CD14-positive monocyte (primary cell): ENCODE measurements at regions not wholly inside any gene's neighbourhood (a gene's known extent, or its start where the extent isn't known, plus 50 kb on each side); places are given as distances from the start of the nearest gene placed in this dataset.

Source experiments
- DNase-seq, 3 donors: peaks; one replicate each; pipeline ENCODE4 v3.0.0-alpha.2; 2011 to 2022
- H2AFZ ChIP-seq: 2 replicates; pipeline ENCODE4 v1.6.0; 2012; ENCODE audit warnings: mild to moderate bottlenecking, low read depth, low read length, inconsistent platforms; ENCODE audit not compliant: insufficient read depth, poor library complexity, severe bottlenecking
- H3K27ac ChIP-seq, 2 donors: 1 replicate in 1 of 2; 2 replicates in 1 of 2; pipeline ENCODE4 v1.5.1; 2012 to 2013; ENCODE audit warnings: low read length in 2 of 2, control low read depth in 1 of 2, inconsistent platforms in 1 of 2, low read depth in 1 of 2, mild to moderate bottlenecking in 1 of 2
- H3K27me3 ChIP-seq, 2 donors: one replicate each; pipeline versions ENCODE4 v1.6.0 to v1.6.1; 2011 to 2013; ENCODE audit warnings: low read length in 2 of 2; ENCODE audit not compliant: control insufficient read depth in 2 of 2, insufficient read depth in 2 of 2
- H3K36me3 ChIP-seq, 2 donors: replicated peaks in 1 of 2; 1 replicate in 1 of 2; 2 replicates in 1 of 2; pipeline versions ENCODE4 v1.5.1 to v1.6.1; 2012 to 2013; ENCODE audit warnings: low read length in 2 of 2, control low read depth in 1 of 2, inconsistent platforms in 1 of 2, mild to moderate bottlenecking in 1 of 2; ENCODE audit not compliant: insufficient read depth in 2 of 2, control insufficient read depth in 1 of 2
- H3K4me1 ChIP-seq, 2 donors: 1 replicate in 1 of 2; 2 replicates in 1 of 2; pipeline versions ENCODE4 v1.5.1 to v1.6.1; 2012 to 2013; ENCODE audit warnings: low read length in 2 of 2, control low read depth in 1 of 2, inconsistent platforms in 1 of 2, mild to moderate bottlenecking in 1 of 2, moderate library complexity in 1 of 2; ENCODE audit not compliant: insufficient read depth in 2 of 2, control insufficient read depth in 1 of 2
- H3K4me2 ChIP-seq: replicated peaks from 2 replicates; pipeline ENCODE3; 2012; ENCODE audit warnings: low read length, moderate library complexity, mild to moderate bottlenecking; ENCODE audit not compliant: poor library complexity, severe bottlenecking; ENCODE audit errors: extremely low read depth
- H3K4me3 ChIP-seq, 3 experiments: fragments of 200-600 bp in 1 of 3; sonication (generic) in 1 of 3; replicated peaks in 1 of 3; 1 replicate in 2 of 3; 2 replicates in 1 of 3; pipeline ENCODE4 v1.5.1; 2011 to 2013; ENCODE audit warnings: low read length in 3 of 3, mild to moderate bottlenecking in 3 of 3, control low read depth in 2 of 3, low read depth in 2 of 3, inconsistent platforms in 1 of 3, moderate library complexity in 1 of 3
- H3K79me2 ChIP-seq: 2 replicates; pipeline ENCODE4 v1.6.0; 2012; ENCODE audit warnings: mild to moderate bottlenecking, control low read depth, inconsistent platforms, low read length, moderate library complexity; ENCODE audit not compliant: insufficient read depth
- H3K9ac ChIP-seq: 2 replicates; pipeline ENCODE4 v1.6.0; 2017; ENCODE audit warnings: low read length, mild to moderate bottlenecking; ENCODE audit not compliant: insufficient read depth, poor library complexity, severe bottlenecking
- H3K9me3 ChIP-seq, 2 donors: replicated peaks in 1 of 2; 1 replicate in 1 of 2; 2 replicates in 1 of 2; pipeline versions ENCODE4 v1.5.1 to v1.6.1; 2012 to 2013; ENCODE audit warnings: low read length in 2 of 2, control low read depth in 1 of 2; ENCODE audit not compliant: control insufficient read depth in 1 of 2, insufficient read depth in 1 of 2
- H4K20me1 ChIP-seq: 2 replicates; pipeline ENCODE4 v1.6.0; 2012; ENCODE audit warnings: mild to moderate bottlenecking, low read length, control low read depth, moderate library complexity; ENCODE audit not compliant: insufficient read depth
- H3K27ac Mint-ChIP-seq, 7 donors: one replicate each; pipeline ENCODE4 v1.8.0; 2020; ENCODE audit warnings: mild to moderate bottlenecking in 7 of 7, mixed read lengths in 7 of 7, moderate library complexity in 6 of 7, inconsistent platforms in 2 of 7
- H3K27me3 Mint-ChIP-seq, 3 donors: one replicate each; pipeline ENCODE4 v1.8.0; 2021 to 2022; ENCODE audit warnings: low read depth in 3 of 3, mild to moderate bottlenecking in 3 of 3, mixed read lengths in 3 of 3, moderate library complexity in 3 of 3, inconsistent platforms in 1 of 3
- H3K36me3 Mint-ChIP-seq, 2 donors: one replicate each; pipeline ENCODE4 v1.8.0; 2020; ENCODE audit warnings: mixed read lengths in 2 of 2, inconsistent platforms in 1 of 2, mild to moderate bottlenecking in 1 of 2
- H3K4me1 Mint-ChIP-seq: one replicate; pipeline ENCODE4 v1.8.0; 2020; ENCODE audit warnings: mild to moderate bottlenecking, mixed read lengths
- H3K4me3 Mint-ChIP-seq, 2 donors: one replicate each; pipeline ENCODE4 v1.8.0; 2020; ENCODE audit warnings: mild to moderate bottlenecking in 2 of 2, mixed read lengths in 2 of 2, moderate library complexity in 1 of 2
- H3K9me3 Mint-ChIP-seq, 7 donors: one replicate each; pipeline ENCODE4 v1.8.0; 2020 to 2022; ENCODE audit warnings: mixed read lengths in 7 of 7, mild to moderate bottlenecking in 6 of 7, moderate library complexity in 6 of 7, inconsistent platforms in 2 of 7
- WGBS: methylation state at CpG from one replicate; pipeline ENCODE4 v1.1.5; 2013; ENCODE audit warnings: missing lambda C conversion rate; ENCODE audit not compliant: insufficient coverage; 5-methylcytosine and 5-hydroxymethylcytosine counted together
- intact Hi-C, 2 donors: fragments of 100-400 bp; cut with micrococcal nuclease; formaldehyde crosslinking; loops; one replicate each; pipeline versions ENCODE4 v1.15.0 to v1.15.1; 2023
- TF ChIP-seq, protein P1 (sequence below): fragments of 200-600 bp; IDR thresholded peaks from one replicate; pipeline ENCODE4 v1.8.0; 2022; ENCODE audit warnings: antibody characterized with exemption, mild to moderate bottlenecking

- no peak for DNase-seq
- H4K20me1 ChIP-seq, result no peaks in the 10 kb centered on the region
- H3K36me3 ChIP-seq, result no peaks in the 10 kb centered on the region
- peaks cover 0 to 9% of the 10 kb centered on the region in 2 donors for H3K9me3 ChIP-seq
- H3K4me1 Mint-ChIP-seq, result no peaks in the 10 kb centered on the region
- peaks cover 0 to 13% (median 5%) of the 10 kb centered on the region in 7 donors for H3K9me3 Mint-ChIP-seq
- H3K36me3 Mint-ChIP-seq, result no peaks in the 10 kb centered on the region
- H3K4me1 ChIP-seq, result no peaks in the 10 kb centered on the region
- no peaks in the 10 kb centered on the region for H3K27me3 ChIP-seq
- no peaks in the 10 kb centered on the region for H3K79me2 ChIP-seq
- intact Hi-C loops, result no loop called here
- no peak overlapping the region for H3K27ac ChIP-seq
- TF ChIP-seq, protein P1, sequence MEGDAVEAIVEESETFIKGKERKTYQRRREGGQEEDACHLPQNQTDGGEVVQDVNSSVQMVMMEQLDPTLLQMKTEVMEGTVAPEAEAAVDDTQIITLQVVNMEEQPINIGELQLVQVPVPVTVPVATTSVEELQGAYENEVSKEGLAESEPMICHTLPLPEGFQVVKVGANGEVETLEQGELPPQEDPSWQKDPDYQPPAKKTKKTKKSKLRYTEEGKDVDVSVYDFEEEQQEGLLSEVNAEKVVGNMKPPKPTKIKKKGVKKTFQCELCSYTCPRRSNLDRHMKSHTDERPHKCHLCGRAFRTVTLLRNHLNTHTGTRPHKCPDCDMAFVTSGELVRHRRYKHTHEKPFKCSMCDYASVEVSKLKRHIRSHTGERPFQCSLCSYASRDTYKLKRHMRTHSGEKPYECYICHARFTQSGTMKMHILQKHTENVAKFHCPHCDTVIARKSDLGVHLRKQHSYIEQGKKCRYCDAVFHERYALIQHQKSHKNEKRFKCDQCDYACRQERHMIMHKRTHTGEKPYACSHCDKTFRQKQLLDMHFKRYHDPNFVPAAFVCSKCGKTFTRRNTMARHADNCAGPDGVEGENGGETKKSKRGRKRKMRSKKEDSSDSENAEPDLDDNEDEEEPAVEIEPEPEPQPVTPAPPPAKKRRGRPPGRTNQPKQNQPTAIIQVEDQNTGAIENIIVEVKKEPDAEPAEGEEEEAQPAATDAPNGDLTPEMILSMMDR, result no peak
- no peak overlapping the region for H3K4me3 Mint-ChIP-seq
- H3K27ac Mint-ChIP-seq, result no peak overlapping the region
- no peak overlapping the region for H3K4me3 ChIP-seq
- H3K4me2 ChIP-seq, result no peak overlapping the region
- 93% methylated on average over 3 of the region's 3 CpGs for WGBS
- no peak overlapping the region for H2AFZ ChIP-seq
- peaks cover 4 to 8% (median 5%) of the 10 kb centered on the region in 3 donors for H3K27me3 Mint-ChIP-seq
- H3K9ac ChIP-seq, result no peak overlapping the region
Measured at GRCh38 chr3:10632741-10633140, 127.4 kb upstream of the ATP2B2 start.

DNA sequence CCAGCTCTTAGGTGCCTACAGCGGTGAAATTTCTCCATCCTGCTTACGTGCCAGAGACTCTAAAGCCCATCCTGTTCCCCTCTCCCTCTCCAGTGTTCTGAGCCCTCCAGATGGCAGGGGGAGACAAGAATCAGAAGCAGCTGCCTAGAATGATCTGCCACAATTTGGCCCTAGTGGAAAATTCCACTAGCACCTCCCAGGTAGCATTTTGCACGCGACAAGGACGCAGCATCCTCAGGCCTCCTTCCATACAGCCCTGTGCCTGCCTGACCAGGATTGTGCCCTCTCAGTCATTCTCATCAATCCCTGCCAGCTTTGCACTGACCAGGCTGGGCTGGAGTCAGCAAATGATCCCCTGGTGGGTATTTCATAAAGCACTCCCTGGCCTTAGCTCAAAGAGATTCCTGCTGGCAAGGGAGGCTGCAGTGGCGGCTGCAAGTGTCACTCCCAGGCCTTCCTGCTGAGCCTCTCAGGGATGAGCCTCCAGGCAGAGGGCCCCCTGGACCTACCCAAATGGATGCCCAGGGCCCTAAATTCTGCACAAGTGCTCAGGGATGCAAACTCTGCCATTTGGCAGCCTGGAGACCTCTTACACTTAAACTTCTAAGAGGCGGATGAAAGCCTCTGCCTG, 130.2 kb upstream of the ATP2B2 start:
- Histone ChIP-seq H3K9ac (no peak overlapping the region), H3K4me3 (no peak overlapping the region), H3K4me1 (no peaks in the 10 kb centered on the region), H3K9me3 (peaks cover 0 to 9% of the 10 kb centered on the region in 2 donors), H2AFZ (no peak overlapping the region), H3K27ac (no peak overlapping the region), H3K4me2 (no peak overlapping the region), H3K36me3 (no peaks in the 10 kb centered on the region), H4K20me1 (no peaks in the 10 kb centered on the region), H3K27me3 (no peaks in the 10 kb centered on the region), H3K79me2 (no peaks in the 10 kb centered on the region)
- Mint-ChIP-seq H3K27me3 (peaks cover 5 to 13% (median 8%) of the 10 kb centered on the region in 3 donors), H3K4me1 (no peaks in the 10 kb centered on the region), H3K36me3 (no peaks in the 10 kb centered on the region), H3K4me3 (no peak overlapping the region), H3K9me3 (peaks cover 4 to 20% (median 16%) of the 10 kb centered on the region in 7 donors), H3K27ac (no peak overlapping the region)
- TF ChIP-seq, protein P1, result no peak
- WGBS, result 87% methylated on average over 6 of the region's 7 CpGs
- intact Hi-C loops, result no loop called here
- no peak for DNase-seq
